ENCODE measurements at regions not wholly inside any gene's neighbourhood (a gene's known extent, or its start where the extent isn't known, plus 50 kb on each side); places are given as distances from the start of the nearest gene placed in this dataset.

GRCh38 chr9:89986190-89986589, 381.4 kb downstream of the GADD45G start:
- DNase-seq (ENCODE audit: low spot score): no peak
- no peak for ATAC-seq (ENCODE audit: low read depth)
- TF ChIP-seq CTCF (IDR thresholded peaks at IDR 0.05; ENCODE audit: poor library complexity, severe bottlenecking): no peak
- H3K9me3 ChIP-seq (ENCODE audit: severe bottlenecking): no peaks in the 10 kb centered on the region
- H3K4me3 ChIP-seq (ENCODE audit: severe bottlenecking): no peak overlapping the region
- no peaks in the 10 kb centered on the region for H3K27me3 ChIP-seq (ENCODE audit: insufficient read depth, poor library complexity, severe bottlenecking)
- no peak overlapping the region for H3K27ac ChIP-seq (ENCODE audit: poor library complexity, severe bottlenecking)
- H3K4me1 ChIP-seq (ENCODE audit: insufficient read depth, poor library complexity, severe bottlenecking): peaks cover 14% of the 10 kb centered on the region
- H3K36me3 ChIP-seq (ENCODE audit: low read depth): no peaks in the 10 kb centered on the region

DNA sequence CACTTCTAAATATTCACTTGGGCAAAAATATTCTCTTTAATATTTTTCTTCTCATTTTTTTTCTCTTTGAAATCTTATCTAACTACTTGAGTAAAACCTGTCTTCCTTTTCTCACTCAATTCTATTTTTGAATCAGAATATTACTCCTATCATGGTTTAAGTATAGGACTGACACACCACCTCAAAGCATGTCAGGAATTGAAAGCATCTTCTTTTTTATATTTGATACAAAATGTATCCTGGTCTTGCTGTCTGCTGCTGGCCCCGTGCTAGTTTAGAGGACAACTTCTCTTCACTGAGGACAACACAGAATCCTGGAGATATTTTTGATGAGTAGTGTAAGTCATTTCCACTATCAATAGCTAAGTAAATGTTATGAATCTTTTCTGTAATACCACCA, 383.6 kb downstream of the GADD45G start:
- no peaks in the 10 kb centered on the region for H3K27me3 ChIP-seq (ENCODE audit: insufficient read depth, poor library complexity, severe bottlenecking)
- no peak overlapping the region for H3K4me3 ChIP-seq (ENCODE audit: severe bottlenecking)
- TF ChIP-seq CTCF (IDR thresholded peaks at IDR 0.05; ENCODE audit: poor library complexity, severe bottlenecking): no peak
- H3K4me1 ChIP-seq (ENCODE audit: insufficient read depth, poor library complexity, severe bottlenecking): peaks cover 14% of the 10 kb centered on the region
- H3K27ac ChIP-seq (ENCODE audit: poor library complexity, severe bottlenecking): no peak overlapping the region
- no peak for DNase-seq (ENCODE audit: low spot score)
- H3K36me3 ChIP-seq (ENCODE audit: low read depth): no peaks in the 10 kb centered on the region
- H3K9me3 ChIP-seq (ENCODE audit: severe bottlenecking): no peaks in the 10 kb centered on the region
- ATAC-seq (ENCODE audit: low read depth): no peak

DNA sequence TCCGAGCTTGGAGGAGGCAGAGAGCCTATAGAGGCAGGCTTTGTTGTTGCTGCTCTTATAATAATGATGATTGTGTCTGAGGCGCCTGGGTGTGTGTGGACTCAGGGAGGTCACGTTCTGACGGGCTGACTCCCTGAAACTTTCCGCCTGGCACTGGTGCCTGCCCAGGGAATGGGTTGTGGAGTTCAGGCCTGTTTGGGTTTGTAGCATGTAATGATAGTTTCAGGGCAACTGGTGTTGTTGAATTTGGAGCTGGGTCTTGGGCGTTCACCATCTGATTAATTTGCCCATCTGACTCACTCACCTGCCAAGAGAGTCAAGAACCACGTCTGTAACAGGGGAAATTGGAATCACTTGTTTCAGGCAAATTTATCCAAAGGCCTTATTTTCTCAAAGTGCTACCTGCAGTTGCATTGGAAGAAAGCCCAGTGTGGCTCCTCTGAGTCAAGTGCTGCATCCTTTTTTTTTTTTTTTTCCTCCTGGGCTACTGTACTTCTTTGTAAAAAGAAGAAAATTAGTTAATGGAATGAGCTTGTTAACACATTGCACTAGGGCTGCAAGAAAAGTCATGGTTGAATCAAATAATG, 386.5 kb downstream of the GADD45G start:
- DNase-seq (ENCODE audit: low spot score): no peak
- peak; percentile 38; the same call in 1 of the 3 replicates for ATAC-seq (ENCODE audit: low read depth)
- Histone ChIP-seq H3K4me1 (ENCODE audit: insufficient read depth, poor library complexity, severe bottlenecking) (no peaks in the 10 kb centered on the region), H3K27ac (ENCODE audit: poor library complexity, severe bottlenecking) (no peak overlapping the region), H3K27me3 (ENCODE audit: insufficient read depth, poor library complexity, severe bottlenecking) (no peaks in the 10 kb centered on the region), H3K9me3 (ENCODE audit: severe bottlenecking) (no peaks in the 10 kb centered on the region), H3K36me3 (ENCODE audit: low read depth) (no peaks in the 10 kb centered on the region), H3K4me3 (ENCODE audit: severe bottlenecking) (no peak overlapping the region)
- no peak for TF ChIP-seq CTCF (IDR thresholded peaks at IDR 0.05; ENCODE audit: poor library complexity, severe bottlenecking)

DNA sequence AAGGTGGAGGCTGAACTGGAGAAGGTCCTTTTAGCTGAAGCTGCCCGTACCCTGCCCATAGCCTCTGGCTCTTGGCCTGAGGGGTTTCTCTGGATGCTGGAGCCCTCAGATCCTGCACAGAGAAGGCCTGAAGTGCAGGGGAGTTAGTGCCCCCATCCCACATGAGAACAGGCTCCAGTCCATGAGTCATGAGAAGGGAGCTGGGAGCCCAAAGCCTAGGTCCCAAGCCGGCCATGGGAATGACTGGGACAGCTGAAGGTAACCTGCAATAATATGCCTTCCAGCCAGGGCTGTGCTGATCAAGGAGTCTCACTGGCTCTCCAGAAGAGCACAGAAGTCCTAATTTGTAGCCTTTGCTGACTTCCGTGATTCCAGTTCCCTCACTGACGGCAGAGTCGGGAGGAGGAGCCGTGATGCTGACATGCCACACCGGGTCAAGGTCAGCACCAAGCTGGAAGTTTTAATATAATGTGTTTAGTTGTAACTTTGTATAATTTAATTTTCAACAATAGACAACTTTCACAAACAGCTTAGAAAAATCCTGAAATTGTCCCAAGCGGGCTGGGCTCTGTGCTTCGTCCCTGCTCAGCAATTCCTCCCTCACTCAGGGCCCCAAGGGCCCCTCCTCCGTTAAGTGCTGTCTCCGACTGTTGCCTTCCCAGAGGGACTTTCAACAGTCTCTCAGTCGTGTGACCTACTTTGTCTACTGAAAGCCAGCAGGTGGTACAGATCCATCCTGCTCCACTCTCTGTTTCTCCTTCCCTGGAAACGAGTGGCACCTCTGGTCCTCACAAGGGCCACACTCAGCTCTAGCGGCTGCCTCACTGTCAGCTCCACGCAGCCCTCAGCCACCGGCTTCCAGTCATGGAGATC, 387.8 kb downstream of the GADD45G start:
- no peaks in the 10 kb centered on the region for H3K9me3 ChIP-seq (ENCODE audit: severe bottlenecking)
- no peak overlapping the region for H3K4me3 ChIP-seq (ENCODE audit: severe bottlenecking)
- DNase-seq (ENCODE audit: low spot score) (no peak), ATAC-seq (ENCODE audit: low read depth) (no peak)
- no peaks in the 10 kb centered on the region for H3K27me3 ChIP-seq (ENCODE audit: insufficient read depth, poor library complexity, severe bottlenecking)
- no peaks in the 10 kb centered on the region for H3K36me3 ChIP-seq (ENCODE audit: low read depth)
- no peak for TF ChIP-seq CTCF (IDR thresholded peaks at IDR 0.05; ENCODE audit: poor library complexity, severe bottlenecking)
- H3K27ac ChIP-seq (ENCODE audit: poor library complexity, severe bottlenecking): no peak overlapping the region
- no peaks in the 10 kb centered on the region for H3K4me1 ChIP-seq (ENCODE audit: insufficient read depth, poor library complexity, severe bottlenecking)
